Amygdala (tissue), 56 donors: ENCODE measurements at regions not wholly inside any gene's neighbourhood (a gene's known extent, or its start where the extent isn't known, plus 50 kb on each side); places are given as distances from the start of the nearest gene placed in this dataset.

ENCODE experiments used
- DNase-seq, 56 donors: peaks; one replicate each; lab custom pipeline; 2025; lab: John Stamatoyannopoulos, UW

- no peak for DNase-seq
Measured at GRCh38 chr13:106433066-106433465, 102.4 kb downstream of the EFNB2 start.

GRCh38 chr13:106432636-106433035, 102.8 kb downstream of the EFNB2 start:
- DNase-seq = no peak

DNA sequence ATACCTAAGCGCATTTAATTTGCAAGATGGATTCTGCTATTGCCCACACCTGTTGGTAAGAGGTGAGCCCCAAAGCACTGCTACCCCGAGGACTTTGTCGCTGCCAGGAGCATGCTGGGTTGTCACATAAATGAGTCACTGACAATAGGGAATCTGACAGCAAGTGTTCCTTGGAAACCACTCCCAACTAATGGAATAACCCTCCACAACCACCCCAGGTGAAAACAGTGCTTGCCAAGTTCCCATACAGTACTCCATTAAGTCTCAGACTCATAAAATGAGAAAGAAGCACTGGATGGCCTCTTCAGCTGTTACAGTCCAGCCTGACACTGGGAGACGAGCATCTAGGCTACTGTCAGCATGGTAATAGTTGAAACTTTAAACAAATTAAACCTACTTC, 108.6 kb downstream of the EFNB2 start:
- no peak for DNase-seq

GRCh38 chr13:106425661-106426060, 109.8 kb downstream of the EFNB2 start:
- DNase-seq = no peak

DNA sequence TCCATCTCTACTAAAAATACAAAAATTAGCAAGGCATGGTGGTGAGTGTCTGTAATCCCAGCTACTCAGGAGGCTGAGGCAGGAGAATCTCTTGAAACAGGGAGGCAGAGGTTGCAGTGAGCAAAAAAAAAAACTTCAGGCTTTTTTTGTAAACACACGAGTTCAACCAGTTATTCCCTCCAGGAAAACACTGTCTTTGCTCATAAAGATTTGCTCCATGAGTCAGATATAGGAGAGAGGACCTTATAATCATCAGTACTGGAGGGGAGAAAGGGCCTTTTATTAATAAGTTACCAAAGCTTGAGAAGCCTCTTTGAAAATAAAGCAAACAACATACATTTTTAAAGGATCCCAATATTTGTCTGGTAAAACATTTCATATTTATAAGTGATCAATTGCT, 110.7 kb downstream of the EFNB2 start:
- DNase-seq = no peak

GRCh38 chr13:106423530-106423929, 111.9 kb downstream of the EFNB2 start:
- no peak for DNase-seq

DNA sequence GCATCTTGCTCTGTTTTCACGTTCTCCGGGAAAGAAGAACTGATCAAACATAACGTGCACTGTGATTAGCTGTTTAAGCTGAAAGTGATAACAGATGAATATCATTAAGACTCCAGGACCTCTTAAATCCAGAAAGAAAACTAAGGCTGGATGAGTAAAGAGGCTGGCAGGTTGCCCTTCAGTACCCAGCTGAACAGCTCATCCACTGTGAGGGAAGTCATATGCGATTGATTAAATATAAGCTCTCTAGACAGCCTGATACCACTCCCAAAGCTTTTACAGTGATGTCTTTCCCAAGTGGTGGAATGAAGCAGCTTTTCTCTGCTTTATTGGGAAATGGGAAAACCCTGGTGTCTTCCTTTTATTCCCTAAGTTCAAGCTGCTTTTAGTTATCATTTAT, 116.9 kb downstream of the EFNB2 start:
- peak in 3 of 56 donors; percentile 3 to 9 (median 9) for DNase-seq

DNA sequence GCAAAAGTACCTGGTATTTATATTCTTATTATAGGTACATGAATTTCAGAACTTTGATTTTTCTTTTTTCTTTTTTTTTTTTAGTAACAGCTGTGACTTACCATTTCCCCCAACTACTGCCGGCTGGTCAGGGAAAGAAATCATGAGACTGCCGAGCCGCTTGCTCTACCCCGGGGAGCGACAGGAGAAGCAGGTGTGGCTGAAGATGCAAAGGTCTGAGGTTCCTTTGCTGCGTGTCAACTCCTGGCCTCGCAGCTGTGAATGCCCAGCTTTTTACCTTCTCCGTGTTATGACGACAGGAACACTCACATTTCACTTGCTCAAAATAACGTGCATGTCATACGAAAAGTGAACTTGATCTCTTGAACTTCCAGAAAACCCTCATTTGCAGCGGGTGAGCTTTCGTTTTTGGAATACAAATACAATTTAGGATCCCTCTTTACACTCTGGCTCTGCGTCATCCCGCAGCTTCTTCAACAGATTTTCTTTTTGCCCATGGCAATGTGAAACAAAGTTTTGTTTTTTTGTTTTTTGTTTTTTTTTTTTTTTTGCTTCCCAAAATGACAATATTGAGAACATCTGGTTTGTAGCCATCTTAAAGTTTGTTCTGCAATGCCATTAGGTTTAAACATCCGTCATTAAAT, 117.9 kb downstream of the EFNB2 start:
- DNase-seq = no peak

- peak in 2 of 56 donors; percentile 1 to 5 for DNase-seq
Measured at GRCh38 chr13:106416645-106417044, 118.8 kb downstream of the EFNB2 start.

GRCh38 chr13:106415971-106416370, 119.5 kb downstream of the EFNB2 start:
- DNase-seq = peak in 10 of 56 donors; percentile 5 to 70 (median 14)

DNA sequence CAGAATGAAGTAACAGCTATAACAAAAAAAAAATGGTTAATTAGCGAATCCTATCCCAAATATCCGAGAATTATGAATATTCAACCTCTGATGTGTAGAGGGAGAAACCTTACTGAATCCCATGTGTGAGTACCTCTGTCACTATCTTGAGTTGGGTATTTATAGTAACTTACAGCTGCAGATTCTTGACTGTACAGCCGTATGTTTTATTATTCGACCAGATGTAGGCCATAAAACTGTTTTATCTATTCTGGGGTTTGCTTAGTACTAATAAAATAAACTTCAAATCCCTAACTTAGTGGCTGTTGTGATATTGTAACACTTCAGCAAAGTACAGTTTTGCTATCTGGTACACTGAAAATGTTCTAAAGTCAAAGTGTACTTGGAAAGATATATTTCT, 120.0 kb downstream of the EFNB2 start:
- DNase-seq = no peak

- no peak for DNase-seq
Measured at GRCh38 chr13:106407338-106407737, 128.1 kb downstream of the EFNB2 start.

DNA sequence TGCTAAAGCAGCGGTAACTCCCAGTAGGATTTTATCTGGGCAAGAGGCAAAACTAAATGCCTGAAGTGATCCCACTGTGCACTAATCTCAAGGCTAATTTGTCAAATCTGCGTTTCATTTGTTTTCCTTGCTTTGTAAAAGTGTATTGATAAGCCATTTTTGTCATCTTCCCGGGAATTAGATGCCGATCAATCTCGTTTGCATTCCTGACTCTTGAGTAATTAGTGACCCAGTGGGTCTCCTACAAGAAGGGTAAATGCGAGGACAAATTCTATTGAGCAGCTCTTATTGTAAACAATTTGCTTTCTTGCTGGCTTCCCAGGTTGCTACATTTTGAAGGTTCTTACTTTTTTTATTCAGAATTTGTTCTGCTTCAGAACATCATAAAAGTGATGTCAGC, 129.7 kb downstream of the EFNB2 start:
- DNase-seq = no peak

GRCh38 chr13:106403280-106403679, 132.2 kb downstream of the EFNB2 start:
- DNase-seq = no peak

DNA sequence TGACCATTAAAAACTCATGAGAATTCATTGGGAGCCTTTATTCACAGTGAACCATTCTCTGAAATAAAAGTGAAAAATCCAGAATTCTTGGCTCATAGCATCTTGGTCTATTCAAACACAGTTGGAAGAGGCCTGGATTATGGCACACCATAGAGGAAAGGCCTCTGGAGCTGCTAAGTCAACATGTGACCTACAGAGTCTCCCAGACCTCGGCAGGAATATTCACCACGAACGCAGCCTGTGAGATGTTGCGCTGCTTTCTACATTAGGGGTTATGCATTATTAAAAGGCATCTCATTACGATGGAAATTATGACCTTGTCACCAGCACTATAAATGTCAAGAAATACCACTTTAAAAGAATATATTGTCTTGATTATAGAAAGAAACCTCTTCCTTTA, 132.6 kb downstream of the EFNB2 start:
- no peak for DNase-seq

- DNase-seq = no peak
Measured at GRCh38 chr13:106401081-106401480, 134.4 kb downstream of the EFNB2 start.

- no peak for DNase-seq
Measured at GRCh38 chr13:106400289-106400688, 135.2 kb downstream of the EFNB2 start.

DNA sequence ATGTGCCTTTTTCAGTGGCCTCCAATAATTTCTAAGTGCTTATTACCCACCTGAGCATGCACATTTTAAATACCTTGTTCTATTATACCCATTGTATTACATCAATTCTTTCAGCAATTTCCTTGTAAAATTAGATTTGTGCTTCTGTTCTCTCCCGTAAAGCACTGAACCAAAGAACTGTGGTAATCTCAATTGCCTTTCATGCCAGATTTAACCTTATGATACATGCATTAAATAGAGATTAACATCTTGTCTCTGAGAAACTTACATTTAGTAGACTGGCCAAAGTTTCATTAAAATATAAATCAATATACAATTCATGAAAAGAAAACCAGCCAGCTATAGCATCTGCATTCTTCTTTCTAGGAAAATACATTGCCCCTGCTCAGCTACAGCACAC, 137.2 kb downstream of the EFNB2 start:
- no peak for DNase-seq

- DNase-seq = no peak
Measured at GRCh38 chr13:106393776-106394175, 141.7 kb downstream of the EFNB2 start.

DNA sequence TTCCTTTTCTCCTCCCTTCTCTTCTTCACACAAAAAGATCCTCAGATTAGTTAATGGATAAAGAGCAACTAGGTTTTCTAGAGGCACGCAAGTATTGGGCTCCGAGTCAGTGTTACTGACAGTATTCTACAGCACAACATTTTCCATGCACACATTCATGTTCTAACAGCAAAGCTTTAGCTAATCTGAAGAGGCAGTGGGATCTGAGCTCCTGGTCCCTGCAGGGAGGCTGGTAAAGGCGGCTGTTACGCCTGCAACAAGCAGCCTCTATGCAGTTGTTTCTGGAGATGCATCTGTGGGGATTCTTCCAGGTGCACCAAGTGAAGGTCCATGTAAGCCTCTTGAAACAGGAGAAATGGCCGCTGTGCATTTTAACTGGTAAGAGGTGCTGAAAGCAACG, 143.8 kb downstream of the EFNB2 start:
- no peak for DNase-seq

DNA sequence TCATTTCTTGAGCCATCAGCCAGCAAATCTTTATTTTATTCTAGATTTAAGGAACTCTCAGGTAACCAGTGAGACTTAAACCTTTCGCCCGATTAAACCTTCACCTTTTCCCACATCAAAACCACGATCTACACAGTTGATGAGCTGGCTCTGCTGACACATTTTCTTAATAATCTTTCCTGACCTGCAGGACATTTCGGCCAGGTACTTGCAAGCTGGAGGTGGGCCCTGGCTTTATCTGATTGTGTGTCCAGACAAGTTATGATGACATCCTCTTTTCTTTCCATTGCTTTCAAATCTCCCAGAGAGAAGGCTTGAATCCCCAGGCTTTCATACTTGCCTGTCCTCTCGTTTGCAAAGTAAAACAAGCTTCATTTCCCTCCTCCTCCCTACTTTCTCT, 144.2 kb downstream of the EFNB2 start:
- no peak for DNase-seq

DNA sequence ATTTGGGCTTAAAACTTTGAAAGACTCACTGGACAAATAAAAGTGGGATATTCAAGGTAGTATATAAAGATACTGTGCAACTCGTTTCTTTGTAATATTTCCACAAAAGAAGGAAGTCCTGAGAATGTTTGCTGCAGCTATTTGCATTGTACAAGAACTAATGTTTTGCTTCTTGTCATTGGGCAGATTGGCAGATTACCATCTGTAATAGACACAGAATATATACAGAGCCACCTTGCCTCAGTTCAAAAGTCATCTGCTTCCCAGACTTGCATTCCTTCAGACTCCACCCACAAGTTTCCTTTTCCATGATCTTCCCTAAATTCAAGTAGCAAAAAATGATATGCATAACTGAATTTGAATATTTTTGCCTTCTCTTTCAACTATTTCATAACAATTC, 145.1 kb downstream of the EFNB2 start:
- DNase-seq = no peak

DNA sequence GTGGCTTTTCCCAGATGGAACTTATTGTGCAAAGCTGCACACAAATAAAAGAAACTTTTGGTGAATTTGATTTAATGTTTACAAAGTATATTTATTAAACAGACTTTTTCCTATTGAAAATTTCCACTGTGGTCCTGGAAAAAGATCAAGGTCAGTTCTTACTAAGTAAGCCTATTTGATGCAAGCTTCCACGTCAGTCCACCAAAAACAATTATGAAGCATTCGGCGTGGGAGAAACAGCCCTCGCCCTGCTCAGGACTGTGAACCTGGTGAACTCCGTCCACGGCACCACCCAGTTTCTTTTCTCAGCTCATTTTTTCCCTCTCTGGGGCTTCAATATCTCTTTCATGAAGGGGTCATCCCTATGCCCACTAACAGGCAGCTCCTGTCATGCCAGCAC, 149.8 kb downstream of the EFNB2 start:
- DNase-seq = no peak
